GM12891 (cell line): ENCODE measurements at regions not wholly inside any gene's neighbourhood (a gene's known extent, or its start where the extent isn't known, plus 50 kb on each side); places are given as distances from the start of the nearest gene placed in this dataset.

ENCODE experiments used
- PAX5 ChIP-seq: IDR thresholded peaks from 2 replicates; pipeline ENCODE4 v1.6.1; 2011; ENCODE audit warnings: low read length, moderate library complexity, mild to moderate bottlenecking; ENCODE audit not compliant: insufficient read depth, severe bottlenecking
- POLR2A ChIP-seq: IDR thresholded peaks from 2 replicates; pipeline ENCODE4 v1.6.1; 2011; ENCODE audit warnings: low read depth, low read length, control low read depth
- POLR2AphosphoS5 ChIP-seq: IDR thresholded peaks from 2 replicates; pipeline ENCODE4 v1.6.1; 2011; ENCODE audit warnings: low read depth, low read length, control low read depth
- POU2F2 ChIP-seq: IDR thresholded peaks from 2 replicates; pipeline ENCODE4 v1.6.1; 2011; ENCODE audit warnings: low read depth, mild to moderate bottlenecking, control low read depth, low read length, moderate library complexity
- SPI1 ChIP-seq: IDR thresholded peaks from 2 replicates; pipeline ENCODE4 v1.6.1; 2011; ENCODE audit warnings: low read depth, low read length, control low read depth
- TAF1 ChIP-seq: IDR thresholded peaks from 2 replicates; pipeline ENCODE4 v1.6.1; 2011; ENCODE audit warnings: low read depth, low read length, control low read depth

DNA sequence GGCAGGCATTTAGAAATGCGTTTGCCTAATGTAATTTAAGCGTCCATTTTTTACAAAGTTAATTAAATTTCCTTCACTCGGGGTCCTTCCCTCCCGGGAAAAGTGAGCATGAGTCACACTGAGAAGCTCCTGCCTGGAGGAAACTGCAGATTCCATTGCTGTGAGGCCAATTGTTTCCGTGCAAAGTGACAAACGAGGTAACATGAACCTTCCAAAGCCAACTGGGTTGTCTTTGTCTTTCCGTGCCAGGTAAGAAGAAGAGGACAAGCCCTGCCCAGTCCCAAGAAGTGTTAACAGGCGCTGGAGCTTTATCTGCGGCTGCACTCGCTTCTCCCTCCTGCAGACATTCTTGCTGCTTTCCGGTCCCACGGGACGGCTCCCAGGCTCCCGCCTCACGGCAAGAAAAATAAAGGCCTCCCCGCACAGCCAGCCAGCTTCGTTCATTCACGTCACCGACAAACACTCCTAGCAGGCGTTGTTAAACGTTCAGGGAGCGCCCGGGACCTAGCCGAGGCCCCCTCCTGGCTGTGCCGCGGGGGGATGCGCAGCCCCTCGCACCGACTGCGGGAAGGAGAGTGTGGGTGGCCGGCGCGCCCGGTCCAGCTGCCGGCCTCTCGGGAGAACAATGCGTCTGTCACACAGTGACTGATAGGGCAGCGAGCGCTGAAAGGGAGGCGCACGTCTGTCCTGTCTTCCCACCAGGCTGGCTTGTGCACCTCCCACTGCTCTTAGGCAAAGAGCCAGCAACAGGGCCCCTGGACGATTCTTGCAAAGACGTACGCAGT is 61.5 kb upstream of the HDDC2 start:
- TF ChIP-seq POLR2AphosphoS5 (no peak), PAX5 (no peak), POLR2A (no peak), TAF1 (no peak), SPI1 (no peak), POU2F2 (no peak)
